Activated CD4-positive, CD25-positive, alpha-beta regulatory T cell treated with anti-CD3 and anti-CD28 coated beads, Interleukin-2, amount 50 U/mL, for 24 hours (primary cell): ENCODE measurements at regions not wholly inside any gene's neighbourhood (a gene's known extent, or its start where the extent isn't known, plus 50 kb on each side); places are given as distances from the start of the nearest gene placed in this dataset.

Experiments
- ATAC-seq, 2 donors: fragments of 150-1000 bp; cut with Tn5 transposase; one replicate each; pipeline ENCODE4 v1.10.0; 2021; ENCODE audit warnings: mild to moderate bottlenecking in 1 of 2, moderate library complexity in 1 of 2

DNA sequence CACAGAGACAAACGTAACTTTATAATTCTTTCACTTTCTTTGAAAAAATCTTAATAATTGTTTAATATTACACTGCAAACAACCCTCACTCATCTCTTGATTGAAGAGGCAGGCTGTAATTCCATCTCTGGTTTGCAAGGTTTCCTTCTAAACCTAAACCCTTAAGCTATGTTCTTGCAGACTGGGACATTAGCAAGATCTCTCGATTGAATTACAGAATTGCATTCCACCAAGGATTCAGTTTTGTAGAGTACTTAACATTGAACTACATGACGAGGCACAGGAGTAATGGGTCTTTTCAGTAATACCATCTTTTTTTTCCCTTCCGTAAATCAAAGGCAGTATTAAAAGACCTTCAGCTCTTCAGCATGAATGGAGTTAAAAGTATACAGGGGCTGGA lies 111.6 kb upstream of the EEF1E1 start:
- ATAC-seq, result no peak

DNA sequence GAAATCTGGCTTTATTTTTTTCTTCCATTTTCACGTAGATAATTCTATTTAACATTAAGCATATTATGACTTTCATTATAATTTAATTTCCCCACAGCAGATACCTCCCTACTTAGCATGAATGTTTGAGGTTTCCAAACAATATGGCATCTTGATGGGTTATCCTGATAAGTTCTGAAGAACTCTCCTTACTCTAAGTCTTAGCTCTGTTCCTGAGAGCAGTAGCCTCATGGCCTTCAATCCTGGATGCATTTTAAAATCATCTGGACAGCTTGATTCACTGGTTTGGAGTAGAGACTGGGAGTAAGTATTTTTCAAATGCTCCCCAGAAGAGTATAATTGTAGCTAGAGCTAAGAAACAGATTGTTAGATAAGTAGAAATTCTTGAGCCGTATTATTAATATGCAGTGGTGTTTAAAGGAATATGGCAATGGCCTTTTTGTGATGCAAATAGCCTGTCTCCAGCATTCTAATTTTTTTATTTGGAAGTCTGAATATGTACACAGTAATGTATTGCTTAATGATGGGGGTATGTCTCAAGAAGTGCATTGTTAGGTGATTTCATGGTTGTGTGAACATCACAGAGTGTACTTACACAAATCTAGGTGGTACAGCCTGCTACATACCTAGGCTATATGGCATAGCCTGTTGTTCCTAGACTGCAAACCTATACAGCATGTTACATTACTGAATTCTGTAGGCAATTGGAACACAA lies 110.5 kb upstream of the EEF1E1 start:
- no peak for ATAC-seq

DNA sequence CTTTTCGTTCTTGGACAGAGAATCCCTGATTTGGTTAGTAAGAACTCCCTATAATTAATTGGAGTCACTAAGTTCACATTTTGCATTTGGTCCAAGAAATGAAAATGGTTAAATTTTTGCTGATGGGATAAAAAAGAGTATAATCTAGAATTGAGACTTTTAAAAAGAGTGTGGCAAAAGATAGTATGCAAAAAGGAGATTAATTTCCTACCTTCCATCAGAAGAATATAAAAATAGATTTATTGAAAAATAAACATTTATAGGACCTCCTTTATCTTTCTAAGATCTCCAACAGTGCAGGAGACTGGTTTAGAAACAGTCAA lies 105.5 kb upstream of the EEF1E1 start:
- ATAC-seq, result no peak

DNA sequence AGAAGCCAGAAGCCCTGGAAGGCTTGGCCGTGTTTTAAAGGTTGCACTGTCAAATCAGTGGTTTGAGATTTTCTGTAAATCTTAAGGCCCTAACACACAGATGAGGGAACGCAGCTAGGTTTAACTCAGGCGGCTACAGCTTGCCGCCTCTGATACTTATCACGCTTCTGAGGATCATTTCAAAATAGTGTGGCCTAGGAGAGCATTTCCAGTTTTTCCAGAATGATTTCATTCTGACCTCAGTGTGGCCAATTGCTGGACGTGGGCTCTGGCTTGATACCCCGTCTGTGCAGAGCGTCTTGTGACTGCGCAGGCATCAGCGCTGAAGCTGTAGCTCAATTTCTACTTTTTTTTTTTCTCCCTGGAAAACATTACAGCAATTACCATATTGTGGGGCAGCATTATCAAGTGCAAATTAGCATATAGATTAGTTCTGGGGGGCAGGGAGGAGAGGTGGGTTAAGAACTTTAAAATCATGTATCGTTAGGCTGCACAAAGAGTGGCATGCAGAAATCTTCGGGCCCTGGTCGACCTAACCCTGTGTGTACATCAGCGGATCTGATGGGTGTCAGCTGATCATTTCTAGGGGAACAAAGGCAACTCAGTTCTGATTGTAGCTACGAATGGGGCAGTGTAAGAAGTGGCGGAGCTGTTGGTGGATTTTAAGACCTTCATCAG lies 105.0 kb upstream of the EEF1E1 start:
- no peak for ATAC-seq

DNA sequence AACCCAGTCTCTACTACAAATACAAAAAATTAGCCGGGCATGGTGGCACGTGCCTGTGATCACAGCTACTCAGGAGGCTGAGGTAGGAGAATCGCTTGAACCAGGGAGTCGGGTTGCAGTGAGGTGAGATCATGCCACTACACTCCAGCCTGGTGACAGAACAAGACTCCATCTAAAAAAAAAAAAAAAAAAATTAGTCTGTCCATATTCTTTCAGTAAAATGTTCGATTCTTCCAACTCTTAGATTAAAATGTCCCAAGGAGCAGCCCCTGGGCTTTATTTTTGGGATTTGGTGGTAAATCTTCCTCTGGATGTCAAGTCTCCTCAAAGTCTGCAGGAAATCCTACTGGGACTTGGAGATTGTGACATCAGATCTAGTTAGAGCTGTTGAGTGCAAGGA lies 101.0 kb upstream of the EEF1E1 start:
- ATAC-seq, result no peak

DNA sequence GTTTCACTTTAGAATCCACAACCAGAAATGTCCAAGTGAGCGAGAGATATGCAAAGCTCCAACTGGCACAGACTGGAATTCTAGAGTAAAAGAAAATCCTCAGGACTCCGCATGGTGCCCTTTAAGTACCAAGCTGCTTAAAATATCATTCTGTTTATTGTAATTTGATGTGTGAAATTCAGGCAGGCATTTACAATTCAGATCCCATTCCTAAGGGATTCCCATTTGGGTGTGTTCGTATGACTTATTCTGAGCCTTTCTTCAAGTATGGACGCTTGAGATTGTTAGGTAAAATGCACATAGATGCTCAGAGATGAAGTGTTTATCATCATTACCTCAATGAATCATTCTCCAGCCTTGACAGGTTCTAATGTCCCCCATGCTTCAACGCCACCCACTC lies 99.3 kb upstream of the EEF1E1 start:
- ATAC-seq, result no peak

DNA sequence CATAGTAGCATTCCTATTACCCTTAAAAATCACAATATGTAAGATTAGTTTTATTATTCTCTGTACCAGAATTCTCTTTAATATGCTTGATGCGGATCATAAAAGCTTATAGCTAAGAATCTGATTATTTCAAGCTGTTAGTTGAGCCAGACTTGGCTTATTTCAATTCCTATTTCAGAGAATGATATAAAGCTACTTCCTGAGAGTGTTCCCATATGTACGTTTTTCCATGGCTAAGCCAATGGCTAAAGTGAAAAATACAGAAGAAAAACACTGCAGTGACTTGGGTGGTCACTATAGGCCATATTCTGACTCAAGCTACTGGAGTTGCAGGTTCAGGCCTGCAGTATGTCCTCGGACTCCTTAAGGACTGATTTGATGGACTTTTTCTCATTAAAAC lies 97.9 kb upstream of the EEF1E1 start:
- ATAC-seq, result no peak

DNA sequence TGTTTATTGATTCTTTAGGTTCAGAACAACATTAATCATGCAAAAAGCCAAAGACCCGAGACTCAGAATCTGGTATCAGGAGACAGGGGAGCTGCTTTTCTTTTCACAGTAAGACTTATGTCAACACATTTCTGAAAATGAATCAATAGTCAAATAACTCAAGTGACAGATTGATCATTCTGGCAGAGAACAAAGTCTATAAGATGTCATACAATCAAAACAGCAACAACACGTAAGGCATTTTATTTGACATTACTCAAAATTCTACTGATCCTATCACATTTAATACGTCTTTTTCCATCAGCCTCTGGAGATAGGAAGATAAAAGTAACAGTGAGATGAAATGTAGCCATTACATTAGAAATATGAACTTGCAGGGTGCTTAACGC lies 93.4 kb upstream of the EEF1E1 start:
- ATAC-seq, result no peak

DNA sequence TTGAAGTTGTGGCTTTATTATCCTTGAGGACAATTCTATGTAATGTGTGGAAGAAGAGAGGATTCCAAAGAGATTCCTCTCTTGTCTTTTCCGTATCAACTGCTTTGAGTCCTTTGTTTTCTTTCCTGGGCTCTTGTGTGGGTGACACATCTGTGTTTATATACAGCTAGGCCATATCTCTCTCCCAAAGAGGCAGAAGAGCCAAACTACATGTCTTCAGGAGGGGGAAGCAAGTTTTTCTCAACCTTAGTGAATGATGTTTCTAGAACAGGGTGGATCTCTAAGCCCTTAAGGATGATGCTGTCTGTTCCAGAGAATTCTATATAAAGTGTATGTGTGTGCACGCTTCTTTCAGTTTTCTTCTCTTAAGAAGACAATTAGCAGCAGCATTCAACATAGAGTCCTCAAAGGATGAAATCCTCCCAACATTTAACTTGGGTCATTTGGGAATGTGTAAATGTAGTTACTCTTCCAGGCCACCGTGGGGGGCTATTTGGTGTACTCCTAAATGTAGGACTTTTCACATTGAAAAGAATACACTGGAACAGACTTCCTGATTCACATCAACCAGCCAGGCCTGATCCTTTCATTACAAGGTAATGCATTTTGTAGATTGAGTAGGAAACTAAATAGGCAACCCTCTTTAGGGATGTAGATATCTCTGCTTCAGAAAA lies 92.8 kb upstream of the EEF1E1 start:
- ATAC-seq, result no peak

DNA sequence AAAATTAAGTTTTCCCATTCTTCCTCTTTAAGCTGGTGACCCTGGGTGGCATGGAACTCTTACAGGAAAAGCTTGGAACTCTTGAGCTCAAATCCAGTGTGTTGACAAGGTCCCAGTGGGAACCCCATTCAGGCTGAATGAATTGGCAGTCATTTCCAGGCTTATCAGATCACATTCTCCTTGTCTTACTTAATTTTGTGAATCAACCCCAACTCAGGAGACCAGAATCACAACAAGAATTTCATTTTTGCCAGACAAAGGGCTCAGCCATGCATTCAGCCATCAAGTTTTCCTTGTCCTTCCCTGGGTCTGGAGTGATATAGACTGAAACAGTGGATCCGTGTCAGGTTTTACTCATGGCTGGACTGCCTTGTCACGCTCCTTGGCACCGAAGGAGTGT lies 92.1 kb upstream of the EEF1E1 start:
- ATAC-seq, result no peak

DNA sequence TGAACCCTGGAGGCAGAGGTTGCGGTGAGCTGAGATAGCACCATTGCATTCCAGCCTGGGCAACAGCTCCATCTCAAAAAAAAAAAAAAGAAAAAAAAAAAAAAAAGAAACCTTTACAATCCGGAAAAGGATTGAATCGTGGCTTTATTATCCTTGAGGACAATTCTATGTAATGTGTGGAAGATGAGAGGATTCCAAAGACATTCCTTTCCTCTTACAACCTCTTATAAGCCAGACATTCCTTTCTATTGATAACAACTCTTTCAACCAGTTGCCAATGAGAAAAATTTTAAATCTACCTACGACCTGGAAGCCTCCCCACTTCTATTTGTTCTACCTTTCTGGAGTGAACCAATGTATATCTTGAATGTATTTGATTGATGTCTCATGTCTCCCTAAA lies 91.2 kb upstream of the EEF1E1 start:
- no peak for ATAC-seq

DNA sequence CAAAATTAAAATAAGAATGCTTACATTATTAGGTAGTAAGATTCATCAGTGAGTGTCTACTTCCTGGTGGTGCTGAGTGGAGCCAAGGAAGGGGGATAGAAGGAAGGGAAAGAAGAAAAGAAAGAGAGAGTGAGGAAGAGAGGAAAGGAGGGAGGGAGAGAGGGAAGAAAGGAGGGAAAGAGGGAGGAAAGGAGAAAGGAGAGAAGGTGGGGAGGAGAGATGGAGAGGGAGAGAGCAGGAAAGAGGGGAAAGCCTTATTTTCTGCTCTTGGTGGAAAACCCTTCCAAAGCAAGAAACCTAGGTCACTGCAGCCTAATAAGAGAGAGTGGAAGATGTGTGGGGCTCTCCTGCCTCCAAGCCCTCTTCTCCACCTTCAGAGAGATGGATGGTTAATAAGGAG lies 90.2 kb upstream of the EEF1E1 start:
- ATAC-seq, result no peak

DNA sequence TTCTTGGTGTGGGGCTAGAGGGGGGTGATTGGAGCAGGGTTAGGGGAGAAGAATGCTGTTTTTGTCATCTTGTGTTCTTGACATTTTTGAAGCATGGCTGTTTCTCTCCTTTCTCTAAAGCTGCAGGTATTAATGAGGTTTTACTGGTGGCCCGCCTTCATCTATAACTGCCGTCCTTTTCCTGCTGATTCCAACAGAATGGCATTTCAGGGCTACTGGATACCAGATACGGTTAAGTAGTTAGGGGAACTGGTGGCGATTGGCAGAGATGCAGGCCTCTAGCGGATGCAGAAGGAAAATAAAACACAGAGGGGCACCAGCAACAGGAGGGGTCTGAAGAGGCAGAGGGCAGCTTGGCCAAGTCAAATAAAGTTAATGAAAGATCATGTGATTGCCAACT lies 89.7 kb upstream of the EEF1E1 start:
- ATAC-seq, result no peak

DNA sequence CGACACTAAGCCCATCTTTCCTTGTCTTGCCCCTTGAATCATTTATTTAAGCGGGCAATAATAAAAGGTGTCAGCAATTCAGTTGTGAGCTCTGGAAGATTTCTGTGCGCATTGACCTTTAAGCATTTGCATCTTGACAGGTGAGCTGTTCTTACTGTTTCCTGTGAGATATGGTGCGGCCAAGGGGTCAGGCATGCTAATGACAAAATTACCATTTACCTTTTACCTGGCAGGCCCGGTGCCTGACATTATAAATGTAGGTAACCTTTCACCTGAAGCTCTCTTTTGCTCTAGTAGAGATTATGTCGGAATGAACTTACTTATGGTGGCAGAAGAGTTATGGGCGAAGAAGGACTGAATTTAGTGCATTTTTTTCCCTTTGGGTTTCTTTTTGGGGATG lies 89.3 kb upstream of the EEF1E1 start:
- ATAC-seq, result no peak

DNA sequence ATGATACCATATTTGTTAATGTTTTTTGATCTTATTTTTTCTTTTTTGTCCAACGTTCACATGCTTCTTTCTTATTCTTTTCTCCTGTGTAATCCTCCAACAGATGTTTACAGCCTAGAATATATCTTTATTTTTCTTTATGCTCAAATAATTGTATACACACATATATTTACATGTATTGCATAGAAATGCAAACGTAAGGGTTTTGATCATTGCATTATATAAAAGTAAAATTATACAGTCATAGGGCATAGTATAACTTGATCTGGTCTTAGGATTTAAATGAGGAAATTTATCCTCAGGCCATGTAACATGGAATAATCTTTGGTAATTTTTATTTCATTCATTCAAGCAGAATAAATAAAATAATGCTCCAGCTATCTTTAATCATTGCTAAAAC lies 84.9 kb upstream of the EEF1E1 start:
- no peak for ATAC-seq

DNA sequence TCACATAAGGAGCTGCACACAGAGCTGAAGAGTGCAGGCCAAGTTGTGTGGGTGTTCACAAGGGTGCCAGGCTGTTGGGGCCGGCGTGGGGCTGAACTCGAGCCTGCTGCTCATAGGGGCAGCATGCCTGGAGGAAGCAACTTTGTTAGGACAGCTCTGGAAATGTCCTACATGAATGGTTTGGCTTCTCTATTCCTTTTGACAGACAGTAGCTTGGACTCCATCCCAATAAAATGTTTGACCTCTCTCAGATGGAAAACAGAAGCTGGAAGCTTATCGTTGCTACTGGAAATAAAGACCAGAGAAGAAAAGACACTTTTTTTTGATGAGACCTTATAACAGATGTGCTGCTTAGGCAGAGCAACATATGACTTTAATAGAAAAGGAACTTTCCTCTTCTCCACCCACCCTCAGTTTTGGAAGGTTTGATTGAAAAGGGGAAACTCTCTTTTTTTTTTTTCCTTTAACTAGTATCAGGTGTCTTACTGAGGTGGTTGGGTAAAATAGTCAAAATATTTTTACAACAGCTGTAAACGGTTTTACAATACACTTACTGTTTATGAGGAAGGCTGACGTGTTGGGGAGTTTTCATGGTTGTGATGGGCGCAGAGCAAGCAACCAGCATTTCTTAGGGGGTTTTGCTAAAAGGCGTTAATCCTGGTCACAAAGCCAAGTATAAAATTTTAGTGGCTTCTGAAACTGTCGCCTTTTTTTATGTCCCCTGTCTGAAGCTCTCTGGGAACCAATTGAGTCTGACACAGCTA lies 80.7 kb upstream of the EEF1E1 start:
- ATAC-seq, result no peak

DNA sequence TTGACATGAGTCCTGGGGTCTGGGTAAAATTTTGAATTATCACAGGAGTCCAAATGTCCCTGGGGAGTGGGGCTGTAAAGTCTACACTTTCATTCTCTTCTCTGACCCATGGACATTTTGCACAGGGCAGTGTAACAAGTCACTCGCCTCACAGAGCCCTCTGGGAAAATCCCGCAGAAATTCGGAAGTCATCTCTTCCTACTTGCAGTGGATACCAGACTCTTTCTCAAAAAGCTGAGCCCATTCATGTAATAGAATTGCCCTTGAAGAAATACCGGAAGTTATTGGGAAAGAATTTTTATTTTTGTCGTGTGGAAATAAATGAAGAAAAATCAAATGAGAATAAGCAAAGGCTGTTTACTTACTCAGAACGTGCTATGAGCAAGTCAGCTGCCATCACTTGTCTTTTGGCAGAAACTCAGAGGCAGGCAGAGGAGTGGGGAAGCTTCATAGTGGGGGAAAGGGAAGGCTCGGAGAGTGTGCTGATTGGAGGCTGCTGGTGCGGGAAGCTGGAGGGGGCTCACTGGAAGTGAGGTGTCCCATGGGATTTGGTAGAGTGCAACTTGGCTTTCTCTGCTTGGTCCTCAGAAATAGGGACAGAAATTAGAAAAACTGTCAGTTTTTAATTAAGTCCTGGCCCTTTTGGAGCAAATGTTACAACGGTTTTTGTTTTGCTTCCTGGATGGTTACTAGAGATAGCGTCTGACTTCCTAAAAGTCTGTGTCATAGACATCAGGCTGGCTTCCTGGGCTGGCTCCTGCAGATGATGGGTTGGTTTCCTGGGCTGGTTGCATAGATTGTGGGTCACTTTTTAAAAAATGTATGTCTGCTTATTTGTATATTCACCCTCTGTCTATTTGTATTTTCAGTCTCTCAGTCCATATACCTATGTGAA lies 79.8 kb upstream of the EEF1E1 start:
- no peak for ATAC-seq

DNA sequence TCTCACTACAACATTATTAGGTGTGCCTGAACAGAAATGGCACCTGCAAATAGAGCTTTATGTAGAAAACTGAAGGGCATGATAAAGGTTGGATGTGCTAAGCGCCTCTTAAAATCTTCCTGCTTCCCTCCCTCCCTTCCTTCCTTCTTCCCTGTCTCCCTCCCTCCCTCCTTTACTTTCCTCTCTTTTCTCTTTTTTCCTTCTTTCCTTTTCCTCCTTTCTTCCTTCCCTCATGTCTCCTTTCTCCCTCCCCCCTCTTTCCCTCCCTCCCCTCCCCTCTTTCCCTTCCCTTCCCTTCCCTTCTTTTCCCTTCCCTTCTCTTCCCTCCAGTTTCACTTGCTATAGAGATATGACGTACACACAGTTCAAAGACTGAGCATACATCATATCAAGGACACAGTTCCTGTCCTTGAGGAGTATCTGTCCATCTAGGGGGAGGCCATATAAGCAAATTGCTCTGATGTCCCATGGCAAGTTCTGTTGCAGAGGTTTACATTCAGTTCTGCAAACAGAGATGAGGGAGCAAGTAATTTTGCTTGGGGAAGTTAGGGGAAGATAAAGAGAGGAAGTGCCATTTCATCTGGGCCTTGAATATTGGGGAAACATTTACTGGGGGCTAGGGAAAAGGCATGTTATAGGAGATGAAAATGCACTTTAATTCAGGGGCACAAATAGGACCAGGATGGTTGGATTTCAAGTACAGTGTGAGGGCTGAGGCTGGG lies 79.0 kb upstream of the EEF1E1 start:
- ATAC-seq, result no peak

DNA sequence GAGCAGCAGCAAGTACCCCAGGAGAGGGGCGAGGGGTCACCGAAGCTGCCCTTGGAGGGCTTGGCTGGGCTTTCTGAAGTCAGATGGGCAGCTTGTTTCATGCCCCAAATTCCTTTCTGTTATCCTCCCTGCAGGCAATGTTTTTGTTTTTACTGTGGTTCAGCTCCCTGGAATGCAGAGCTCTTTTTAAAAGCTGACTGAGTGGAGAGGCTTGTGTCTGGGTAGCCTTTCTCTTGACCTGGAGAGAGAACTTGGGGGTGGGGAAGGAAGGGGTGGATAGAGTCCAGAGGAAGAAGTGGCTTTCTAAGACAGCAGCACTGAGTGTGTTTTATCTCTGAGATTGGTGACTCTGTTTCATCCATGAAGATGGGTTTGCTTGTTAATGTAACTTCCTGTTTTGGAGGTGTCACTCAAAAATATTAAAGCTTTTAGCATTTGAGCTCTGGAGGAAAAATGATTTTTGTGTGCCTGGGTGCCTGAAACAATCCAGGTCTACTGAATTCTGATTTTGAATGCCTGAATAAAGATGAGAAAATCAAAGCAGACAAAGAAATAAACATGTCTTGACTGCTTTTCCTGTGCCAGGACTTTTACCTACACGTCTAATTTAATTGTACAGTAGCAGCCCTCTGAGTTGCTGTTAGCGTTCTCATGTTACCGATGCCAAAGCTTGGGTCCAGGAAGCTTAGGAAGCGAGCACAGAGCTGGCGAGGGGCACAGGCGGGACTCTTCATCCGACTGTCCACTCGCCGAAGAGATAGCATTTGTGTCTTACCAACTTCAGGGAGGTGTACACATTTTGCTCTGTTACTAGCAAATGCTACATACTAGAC lies 78.2 kb upstream of the EEF1E1 start:
- no peak for ATAC-seq

DNA sequence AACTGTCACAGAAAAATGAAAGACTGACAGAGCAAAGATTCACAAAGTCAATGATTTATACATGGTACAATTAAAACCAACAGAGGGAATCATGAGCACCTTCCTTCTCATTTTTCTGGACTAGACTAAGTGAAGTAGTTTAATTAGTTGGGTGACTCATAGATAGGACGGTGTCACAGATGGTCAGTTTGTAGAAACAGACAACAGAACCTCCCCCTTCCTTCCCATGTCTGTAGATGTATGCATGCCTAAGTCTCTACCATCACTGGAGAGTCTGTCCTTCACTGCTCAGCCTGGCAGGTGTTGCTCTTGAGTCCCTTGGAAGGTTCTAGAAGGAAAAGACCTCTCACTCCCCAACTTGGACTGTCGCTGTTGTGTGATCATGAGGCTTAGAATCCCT lies 75.4 kb upstream of the EEF1E1 start:
- no peak for ATAC-seq
